ENCODE measurements at regions not wholly inside any gene's neighbourhood (a gene's known extent, or its start where the extent isn't known, plus 50 kb on each side); places are given as distances from the start of the nearest gene placed in this dataset.

DNA sequence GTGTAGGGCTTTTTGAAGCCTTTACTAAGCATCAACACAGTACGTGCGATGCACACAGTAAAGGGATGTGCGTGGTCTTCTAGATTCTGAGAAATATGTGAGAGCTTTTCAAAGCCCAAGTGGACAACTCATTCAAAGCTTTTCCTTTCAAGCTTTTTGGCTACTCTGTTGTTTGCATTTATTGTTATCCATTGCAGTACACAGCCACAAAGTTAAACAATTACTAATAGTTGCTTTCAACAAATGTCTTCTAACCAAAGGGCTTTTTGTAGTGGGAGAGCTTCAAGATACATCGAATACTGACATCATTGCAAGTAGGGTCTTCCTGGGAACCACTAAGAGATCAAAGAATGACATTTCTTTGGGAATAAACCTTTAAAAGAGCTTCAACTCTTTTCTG lies 97.9 kb upstream of the ETV3 start:
- Histone ChIP-seq H3K4me3 (no peak overlapping the region), H3K27ac (no peak overlapping the region), H3K36me3 (no peaks in the 10 kb centered on the region), H3K27me3 (no peaks in the 10 kb centered on the region), H3K9me3 (no peaks in the 10 kb centered on the region), H3K4me1 (no peaks in the 10 kb centered on the region)
- TF ChIP-seq POLR2AphosphoS5 (IDR thresholded peaks at IDR 0.05) (no peak), POLR2A (IDR thresholded peaks at IDR 0.05) (no peak)
- TF ChIP-seq, protein P1, sequence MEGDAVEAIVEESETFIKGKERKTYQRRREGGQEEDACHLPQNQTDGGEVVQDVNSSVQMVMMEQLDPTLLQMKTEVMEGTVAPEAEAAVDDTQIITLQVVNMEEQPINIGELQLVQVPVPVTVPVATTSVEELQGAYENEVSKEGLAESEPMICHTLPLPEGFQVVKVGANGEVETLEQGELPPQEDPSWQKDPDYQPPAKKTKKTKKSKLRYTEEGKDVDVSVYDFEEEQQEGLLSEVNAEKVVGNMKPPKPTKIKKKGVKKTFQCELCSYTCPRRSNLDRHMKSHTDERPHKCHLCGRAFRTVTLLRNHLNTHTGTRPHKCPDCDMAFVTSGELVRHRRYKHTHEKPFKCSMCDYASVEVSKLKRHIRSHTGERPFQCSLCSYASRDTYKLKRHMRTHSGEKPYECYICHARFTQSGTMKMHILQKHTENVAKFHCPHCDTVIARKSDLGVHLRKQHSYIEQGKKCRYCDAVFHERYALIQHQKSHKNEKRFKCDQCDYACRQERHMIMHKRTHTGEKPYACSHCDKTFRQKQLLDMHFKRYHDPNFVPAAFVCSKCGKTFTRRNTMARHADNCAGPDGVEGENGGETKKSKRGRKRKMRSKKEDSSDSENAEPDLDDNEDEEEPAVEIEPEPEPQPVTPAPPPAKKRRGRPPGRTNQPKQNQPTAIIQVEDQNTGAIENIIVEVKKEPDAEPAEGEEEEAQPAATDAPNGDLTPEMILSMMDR (IDR thresholded peaks at IDR 0.05) = no peak
- intact Hi-C loops (cut with DNase I; ENCODE audit: low total_unique reads) = no loop called here
- no peak for DNase-seq (ENCODE audit: low spot score in 2 of 2)

DNA sequence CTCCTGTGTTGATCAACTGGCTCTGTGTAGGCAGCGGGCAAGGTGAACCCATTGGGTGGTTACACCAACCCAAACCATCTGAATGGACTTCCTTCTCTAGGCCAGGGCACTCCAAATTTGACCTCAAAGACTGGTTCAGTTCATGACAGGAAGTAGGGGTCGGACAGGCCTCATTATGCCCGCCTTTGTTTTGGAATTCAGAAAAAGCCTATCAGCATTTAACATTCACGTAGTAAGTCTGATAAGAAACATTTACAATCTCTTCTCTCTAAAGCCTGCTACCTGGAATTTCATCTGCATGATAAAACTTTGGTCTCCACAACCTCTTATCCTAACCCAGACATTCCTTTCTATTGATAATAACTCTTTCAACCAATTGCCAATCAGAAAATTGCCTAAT lies 97.1 kb upstream of the ETV3 start:
- Histone ChIP-seq H3K4me1 (no peaks in the 10 kb centered on the region), H3K27me3 (no peaks in the 10 kb centered on the region), H3K36me3 (no peaks in the 10 kb centered on the region), H3K4me3 (no peak overlapping the region), H3K9me3 (no peaks in the 10 kb centered on the region), H3K27ac (no peak overlapping the region)
- no peak for TF ChIP-seq POLR2AphosphoS5 (IDR thresholded peaks at IDR 0.05)
- TF ChIP-seq, protein P1 (IDR thresholded peaks at IDR 0.05) = no peak
- TF ChIP-seq POLR2A (IDR thresholded peaks at IDR 0.05) = no peak
- intact Hi-C loops (cut with DNase I; ENCODE audit: low total_unique reads) = no loop called here
- DNase-seq (ENCODE audit: low spot score in 2 of 2) = no peak

DNA sequence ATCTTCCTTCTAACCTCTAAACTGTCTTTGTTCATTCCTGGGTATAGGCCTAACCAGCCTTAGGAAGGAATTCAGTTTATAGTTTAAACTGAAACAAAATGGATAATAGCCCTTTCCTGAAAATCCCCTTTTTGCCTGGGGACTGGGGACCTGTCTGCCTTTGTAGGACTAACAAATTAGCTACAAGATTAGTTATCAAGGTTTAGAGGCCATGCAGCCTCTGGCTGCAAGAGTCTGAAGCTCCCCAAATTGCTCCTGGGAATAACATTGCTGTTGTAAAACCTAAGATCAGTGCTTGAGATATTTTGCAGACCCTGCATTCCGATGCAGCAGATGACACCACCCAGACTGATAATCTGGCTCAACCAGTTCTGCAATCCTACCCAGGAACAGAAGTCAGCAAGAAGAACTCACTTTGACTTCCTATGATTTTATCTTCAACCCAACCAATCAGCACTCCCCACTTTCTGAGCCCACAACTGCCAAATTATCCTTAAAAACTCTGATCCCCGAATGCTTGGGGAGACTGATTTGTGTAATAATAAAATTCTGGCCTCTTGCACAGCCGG lies 96.6 kb upstream of the ETV3 start:
- Histone ChIP-seq H3K4me3 (no peak overlapping the region), H3K27ac (no peak overlapping the region), H3K9me3 (no peaks in the 10 kb centered on the region), H3K27me3 (no peaks in the 10 kb centered on the region), H3K4me1 (no peaks in the 10 kb centered on the region), H3K36me3 (no peaks in the 10 kb centered on the region)
- intact Hi-C loops (cut with DNase I; ENCODE audit: low total_unique reads) = no loop called here
- TF ChIP-seq, protein P1 (IDR thresholded peaks at IDR 0.05) = no peak
- TF ChIP-seq POLR2AphosphoS5 (IDR thresholded peaks at IDR 0.05) (no peak), POLR2A (IDR thresholded peaks at IDR 0.05) (no peak)
- DNase-seq (ENCODE audit: low spot score in 2 of 2) = no peak

DNA sequence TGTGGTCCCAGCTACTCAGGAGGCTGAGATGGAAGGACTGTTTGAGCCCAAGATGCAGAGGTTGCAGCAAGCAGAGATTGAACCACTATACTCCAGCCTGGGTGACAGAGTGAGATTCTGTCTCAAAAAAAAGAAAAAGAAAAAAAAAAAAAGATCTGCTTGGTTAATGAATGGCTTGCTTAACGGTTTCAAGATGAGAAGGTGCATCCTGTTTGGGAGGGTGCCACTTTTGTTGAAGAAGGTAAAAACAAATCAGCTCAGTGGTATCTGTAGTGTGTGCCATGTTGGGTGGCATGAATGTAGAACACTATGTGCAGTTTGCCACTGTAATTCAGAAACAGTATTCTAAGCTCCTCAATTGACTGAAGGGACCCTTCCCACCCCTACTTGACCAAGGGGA lies 94.9 kb upstream of the ETV3 start:
- no peak for TF ChIP-seq POLR2AphosphoS5 (IDR thresholded peaks at IDR 0.05)
- no peak for TF ChIP-seq POLR2A (IDR thresholded peaks at IDR 0.05)
- TF ChIP-seq, protein P1 (IDR thresholded peaks at IDR 0.05) = no peak
- no peaks in the 10 kb centered on the region for H3K27me3 ChIP-seq

DNA sequence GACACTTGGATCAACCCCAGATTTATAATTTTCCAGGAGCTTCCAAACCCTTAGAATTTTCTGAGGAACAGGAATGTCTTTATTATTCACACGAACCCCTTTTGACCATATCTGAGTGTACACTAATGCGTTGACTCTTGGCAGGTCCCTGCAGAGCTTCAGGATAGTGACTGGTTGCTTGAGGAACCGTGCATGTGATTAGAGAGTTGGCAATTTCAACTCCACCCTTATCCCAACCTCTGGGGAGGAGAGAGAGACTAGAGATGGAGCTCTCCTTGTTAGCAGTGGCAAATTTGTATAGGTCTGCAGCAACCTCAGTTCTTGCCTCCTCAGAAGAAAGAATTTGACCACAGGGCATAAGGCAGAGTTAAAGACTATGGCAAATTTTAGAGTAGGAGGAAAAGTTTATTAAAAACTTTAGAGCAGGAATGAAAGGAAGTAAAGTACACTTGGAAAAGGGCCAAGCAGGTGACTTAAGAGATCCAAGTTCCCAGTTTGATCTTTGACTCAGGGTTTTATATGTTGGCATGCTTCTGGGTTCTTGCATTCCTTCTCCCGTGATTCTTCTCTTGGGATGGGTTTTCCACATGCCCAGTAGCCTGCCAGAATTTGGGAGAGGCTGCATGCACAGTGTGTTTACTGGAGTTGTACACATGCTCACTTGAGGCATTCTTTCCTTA lies 93.8 kb upstream of the ETV3 start:
- no peak overlapping the region for H3K27ac ChIP-seq
- TF ChIP-seq POLR2AphosphoS5 (IDR thresholded peaks at IDR 0.05) = no peak
- TF ChIP-seq POLR2A (IDR thresholded peaks at IDR 0.05) = no peak
- TF ChIP-seq, protein P1 (IDR thresholded peaks at IDR 0.05) = no peak
- H3K4me3 ChIP-seq = no peak overlapping the region
- intact Hi-C loops (cut with DNase I; ENCODE audit: low total_unique reads) = no loop called here
- H3K9me3 ChIP-seq = no peaks in the 10 kb centered on the region
- H3K4me1 ChIP-seq = no peaks in the 10 kb centered on the region
- H3K27me3 ChIP-seq = no peaks in the 10 kb centered on the region
- no peaks in the 10 kb centered on the region for H3K36me3 ChIP-seq
- no peak for DNase-seq (ENCODE audit: low spot score in 2 of 2)

More for the DNA sequence above, 94.9 kb upstream of the ETV3 start:
- intact Hi-C loops (cut with DNase I; ENCODE audit: low total_unique reads) = no loop called here
- Histone ChIP-seq H3K4me1 (no peaks in the 10 kb centered on the region), H3K4me3 (no peak overlapping the region), H3K9me3 (no peaks in the 10 kb centered on the region), H3K36me3 (no peaks in the 10 kb centered on the region), H3K27ac (no peak overlapping the region)
- no peak for DNase-seq (ENCODE audit: low spot score in 2 of 2)

Data from breast epithelium (tissue), 4 donors.